HepG2 (cell line): ENCODE measurements at regions not wholly inside any gene's neighbourhood (a gene's known extent, or its start where the extent isn't known, plus 50 kb on each side); places are given as distances from the start of the nearest gene placed in this dataset.

Source experiments
- DNMT1 ChIP-seq: sonication (generic); formaldehyde crosslinking; IDR thresholded peaks from 2 replicates; pipeline ENCODE4 v1.5.1; 2020; ENCODE audit warnings: mild to moderate bottlenecking, missing genetic modification reagents
- MAFG ChIP-seq: sonication (generic); formaldehyde crosslinking; IDR thresholded peaks from 2 replicates; pipeline ENCODE4 v1.5.1; 2020; ENCODE audit warnings: mild to moderate bottlenecking, missing genetic modification reagents
- NR2F2 ChIP-seq: IDR thresholded peaks from 2 replicates; pipeline ENCODE4 v1.6.1; 2012; ENCODE audit warnings: low read depth, inconsistent platforms, borderline replicate concordance
- ZFP36L1 ChIP-seq: sonication (generic); formaldehyde crosslinking; IDR thresholded peaks from 2 replicates; pipeline ENCODE4 v1.8.0; 2022; ENCODE audit warnings: mild to moderate bottlenecking, missing genetic modification reagents, moderate library complexity
- ZNF3 ChIP-seq: IDR thresholded peaks from 2 replicates; pipeline ENCODE4 v1.7.0; 2017; ENCODE audit warnings: inconsistent platforms
- ZNF446 ChIP-seq: sonication (generic); formaldehyde crosslinking; IDR thresholded peaks from 2 replicates; pipeline ENCODE4 v1.5.0; 2020; ENCODE audit warnings: mild to moderate bottlenecking, missing genetic modification reagents
- ZNF660 ChIP-seq: sonication (generic); formaldehyde crosslinking; IDR thresholded peaks from 2 replicates; pipeline ENCODE4 v1.5.1; 2020; ENCODE audit warnings: mild to moderate bottlenecking, low read depth, missing genetic modification reagents, borderline replicate concordance
- ZNF780A ChIP-seq: sonication (generic); formaldehyde crosslinking; IDR thresholded peaks from 2 replicates; pipeline ENCODE4 v1.8.0; 2022; ENCODE audit warnings: mild to moderate bottlenecking, missing genetic modification reagents, moderate library complexity
- TF ChIP-seq, protein P1 (sequence below): sonication (generic); formaldehyde crosslinking; IDR thresholded peaks from 2 replicates; pipeline ENCODE4 v1.5.0; 2020; ENCODE audit warnings: missing genetic modification reagents
- TF ChIP-seq, protein P2 (sequence below): sonication (generic); formaldehyde crosslinking; IDR thresholded peaks from 2 replicates; pipeline ENCODE4 v1.5.0; 2020; ENCODE audit warnings: mild to moderate bottlenecking, missing genetic modification reagents, borderline replicate concordance
- TF ChIP-seq, protein P3 (sequence below): sonication (generic); formaldehyde crosslinking; IDR thresholded peaks from 2 replicates; pipeline ENCODE4 v1.4.0; 2020; ENCODE audit warnings: missing genetic modification reagents

DNA sequence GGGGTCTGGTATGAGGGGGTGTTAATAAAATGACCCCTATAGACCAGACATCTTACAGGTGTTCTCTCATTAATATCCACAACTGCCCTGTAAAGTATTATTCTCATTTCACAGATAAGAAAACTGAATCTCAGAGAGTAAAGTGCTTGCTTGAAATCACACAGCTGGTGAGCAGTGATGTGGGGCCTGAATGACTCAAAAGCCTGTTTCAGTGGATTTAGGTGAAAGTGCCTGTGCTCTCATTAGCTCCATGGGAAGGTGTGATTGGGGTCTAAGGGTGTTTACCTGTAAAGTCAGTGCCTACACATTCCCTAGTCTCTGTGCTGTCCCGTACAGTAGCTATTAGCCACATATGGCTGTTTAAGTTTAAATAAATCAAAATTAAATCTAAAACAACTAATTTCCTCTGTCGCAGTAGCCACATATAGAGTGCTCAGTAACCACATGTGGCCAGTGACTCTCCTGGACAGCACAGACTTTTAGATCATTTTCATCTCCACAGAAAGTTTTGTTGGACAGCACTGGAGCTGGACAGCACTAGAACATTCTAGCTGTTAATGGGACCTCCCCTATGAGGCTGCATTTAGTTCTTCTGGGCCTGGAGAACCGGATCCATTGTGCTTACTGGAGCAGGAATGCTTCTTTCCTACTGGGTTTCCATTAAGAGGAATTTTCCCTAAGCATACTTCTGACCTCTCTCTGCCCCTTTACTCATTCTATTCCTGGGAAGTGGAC is 52.5 kb upstream of the SEMA6A start (continued):
- TF ChIP-seq ZNF446 (CRISPR knock-in tag) (no peak), ZNF780A (no peak), ZNF660 (no peak), ZFP36L1 (no peak), MAFG (no peak), DNMT1 (CRISPR knock-in tag) (no peak), NR2F2 (no peak), ZNF3 (CRISPR knock-in tag) (no peak)
- TF ChIP-seq, protein P1, sequence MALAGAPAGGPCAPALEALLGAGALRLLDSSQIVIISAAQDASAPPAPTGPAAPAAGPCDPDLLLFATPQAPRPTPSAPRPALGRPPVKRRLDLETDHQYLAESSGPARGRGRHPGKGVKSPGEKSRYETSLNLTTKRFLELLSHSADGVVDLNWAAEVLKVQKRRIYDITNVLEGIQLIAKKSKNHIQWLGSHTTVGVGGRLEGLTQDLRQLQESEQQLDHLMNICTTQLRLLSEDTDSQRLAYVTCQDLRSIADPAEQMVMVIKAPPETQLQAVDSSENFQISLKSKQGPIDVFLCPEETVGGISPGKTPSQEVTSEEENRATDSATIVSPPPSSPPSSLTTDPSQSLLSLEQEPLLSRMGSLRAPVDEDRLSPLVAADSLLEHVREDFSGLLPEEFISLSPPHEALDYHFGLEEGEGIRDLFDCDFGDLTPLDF (CRISPR knock-in tag), result no peak
- TF ChIP-seq, protein P2, sequence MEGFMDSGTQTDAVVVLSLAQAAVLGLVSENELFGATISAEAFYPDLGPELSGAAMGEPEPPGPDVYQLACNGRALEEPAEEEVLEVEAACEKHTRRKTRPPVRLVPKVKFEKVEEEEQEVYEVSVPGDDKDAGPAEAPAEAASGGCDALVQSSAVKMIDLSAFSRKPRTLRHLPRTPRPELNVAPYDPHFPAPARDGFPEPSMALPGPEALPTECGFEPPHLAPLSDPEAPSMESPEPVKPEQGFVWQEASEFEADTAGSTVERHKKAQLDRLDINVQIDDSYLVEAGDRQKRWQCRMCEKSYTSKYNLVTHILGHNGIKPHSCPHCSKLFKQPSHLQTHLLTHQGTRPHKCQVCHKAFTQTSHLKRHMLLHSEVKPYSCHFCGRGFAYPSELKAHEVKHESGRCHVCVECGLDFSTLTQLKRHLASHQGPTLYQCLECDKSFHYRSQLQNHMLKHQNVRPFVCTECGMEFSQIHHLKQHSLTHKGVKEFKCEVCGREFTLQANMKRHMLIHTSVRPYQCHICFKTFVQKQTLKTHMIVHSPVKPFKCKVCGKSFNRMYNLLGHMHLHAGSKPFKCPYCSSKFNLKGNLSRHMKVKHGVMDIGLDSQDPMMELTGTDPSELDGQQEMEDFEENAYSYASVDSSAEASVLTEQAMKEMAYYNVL (CRISPR knock-in tag), result no peak
- TF ChIP-seq, protein P3, sequence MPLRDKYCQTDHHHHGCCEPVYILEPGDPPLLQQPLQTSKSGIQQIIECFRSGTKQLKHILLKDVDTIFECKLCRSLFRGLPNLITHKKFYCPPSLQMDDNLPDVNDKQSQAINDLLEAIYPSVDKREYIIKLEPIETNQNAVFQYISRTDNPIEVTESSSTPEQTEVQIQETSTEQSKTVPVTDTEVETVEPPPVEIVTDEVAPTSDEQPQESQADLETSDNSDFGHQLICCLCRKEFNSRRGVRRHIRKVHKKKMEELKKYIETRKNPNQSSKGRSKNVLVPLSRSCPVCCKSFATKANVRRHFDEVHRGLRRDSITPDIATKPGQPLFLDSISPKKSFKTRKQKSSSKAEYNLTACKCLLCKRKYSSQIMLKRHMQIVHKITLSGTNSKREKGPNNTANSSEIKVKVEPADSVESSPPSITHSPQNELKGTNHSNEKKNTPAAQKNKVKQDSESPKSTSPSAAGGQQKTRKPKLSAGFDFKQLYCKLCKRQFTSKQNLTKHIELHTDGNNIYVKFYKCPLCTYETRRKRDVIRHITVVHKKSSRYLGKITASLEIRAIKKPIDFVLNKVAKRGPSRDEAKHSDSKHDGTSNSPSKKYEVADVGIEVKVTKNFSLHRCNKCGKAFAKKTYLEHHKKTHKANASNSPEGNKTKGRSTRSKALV (CRISPR knock-in tag), result no peak
